M059J (cell line): ENCODE measurements at regions not wholly inside any gene's neighbourhood (a gene's known extent, or its start where the extent isn't known, plus 50 kb on each side); places are given as distances from the start of the nearest gene placed in this dataset.

Experiments
- DNase-seq: peaks from one replicate; pipeline ENCODE4 v3.0.0-alpha.2; 2012; ENCODE audit warnings: low read depth

GRCh38 chr1:30819244-30819571, 61.6 kb upstream of the LAPTM5 start:
- no peak for DNase-seq

GRCh38 chr1:30818568-30819243, 61.1 kb upstream of the LAPTM5 start:
- no peak for DNase-seq

- DNase-seq = no peak
Measured at GRCh38 chr1:30817548-30817947, 60.0 kb upstream of the LAPTM5 start.

- no peak for DNase-seq
Measured at GRCh38 chr1:30817077-30817438, 59.5 kb upstream of the LAPTM5 start.

GRCh38 chr1:30816211-30817076, 58.9 kb upstream of the LAPTM5 start:
- peak; percentile 99 for DNase-seq

- DNase-seq = no peak
Measured at GRCh38 chr1:30815556-30815955, 58.0 kb upstream of the LAPTM5 start.

- DNase-seq = no peak
Measured at GRCh38 chr1:30814292-30814691, 56.7 kb upstream of the LAPTM5 start.

GRCh38 chr1:30812076-30812475, 54.5 kb upstream of the LAPTM5 start:
- no peak for DNase-seq

GRCh38 chr1:30811187-30811586, 53.6 kb upstream of the LAPTM5 start:
- DNase-seq = no peak

- DNase-seq = no peak
Measured at GRCh38 chr1:30810416-30811080, 53.0 kb upstream of the LAPTM5 start.

GRCh38 chr1:30809514-30810263, 52.1 kb upstream of the LAPTM5 start:
- peak; percentile 84 for DNase-seq

GRCh38 chr1:30808067-30808662, 50.6 kb upstream of the LAPTM5 start:
- DNase-seq = peak; percentile 26

GRCh38 chr1:30807318-30808066, 49.9 kb upstream of the LAPTM5 start:
- DNase-seq = peak; percentile 79
